Common myeloid progenitor, CD34-positive (primary cell): ENCODE measurements at regions not wholly inside any gene's neighbourhood (a gene's known extent, or its start where the extent isn't known, plus 50 kb on each side); places are given as distances from the start of the nearest gene placed in this dataset.

ENCODE experiments used
- CTCF ChIA-PET: fragments of 350-600 bp; sonication (Branson Sonifier 250); formaldehyde crosslinking; loops from one replicate; lab custom pipeline; 2021; ENCODE audit warnings: antibody characterized with exemption; lab: Charles Lee
- POLR2A ChIA-PET: fragments of 350-600 bp; sonication (Branson Sonifier 250); formaldehyde crosslinking; loops from one replicate; lab custom pipeline; 2021; ENCODE audit warnings: antibody characterized with exemption; lab: Charles Lee
- DNase-seq, 3 donors: peaks; one replicate each; pipeline versions ENCODE4 v3.0.0 to v3.0.0-alpha.2; 2013
- H3K27ac ChIP-seq, 2 experiments: 1 replicate in 1 of 2; 2 replicates in 1 of 2; pipeline ENCODE4 v1.7.0; 2013; ENCODE audit warnings: inconsistent platforms in 2 of 2, low read length in 2 of 2, mild to moderate bottlenecking in 2 of 2, low read depth in 1 of 2, moderate library complexity in 1 of 2; ENCODE audit not compliant: severe bottlenecking in 2 of 2, insufficient read depth in 1 of 2, poor library complexity in 1 of 2
- H3K27me3 ChIP-seq, 5 experiments: replicated peaks in 2 of 5; 1 replicate in 3 of 5; 2 replicates in 2 of 5; pipeline versions ENCODE4 v1.6.1 to v1.7.0; 2013; ENCODE audit warnings: low read length in 4 of 5, mild to moderate bottlenecking in 2 of 5, moderate library complexity in 2 of 5, inconsistent platforms in 1 of 5; ENCODE audit not compliant: insufficient read depth in 5 of 5, control insufficient read depth in 4 of 5
- H3K36me3 ChIP-seq, 4 experiments: 1 replicate in 2 of 4; 2 replicates in 2 of 4; pipeline versions ENCODE4 v1.6.1 to v1.7.0; 2013; ENCODE audit warnings: low read length in 3 of 4, control low read depth in 1 of 4, mild to moderate bottlenecking in 1 of 4; ENCODE audit not compliant: control insufficient read depth in 4 of 4, insufficient read depth in 4 of 4
- H3K4me1 ChIP-seq, 4 experiments: 1 replicate in 3 of 4; 2 replicates in 1 of 4; pipeline versions ENCODE4 v1.6.1 to v1.7.1; 2013; ENCODE audit warnings: low read length in 3 of 4, mild to moderate bottlenecking in 3 of 4, control low read depth in 1 of 4, inconsistent platforms in 1 of 4, moderate library complexity in 1 of 4; ENCODE audit not compliant: control insufficient read depth in 4 of 4, insufficient read depth in 4 of 4; ENCODE audit errors: control extremely low read depth in 1 of 4
- H3K4me3 ChIP-seq, 7 experiments: 1 replicate in 4 of 7; 2 replicates in 3 of 7; pipeline versions ENCODE4 v1.5.1 to v1.7.0; 2013; ENCODE audit warnings: mild to moderate bottlenecking in 7 of 7, low read length in 6 of 7, moderate library complexity in 6 of 7, inconsistent platforms in 2 of 7, low read depth in 2 of 7, control low read depth in 1 of 7; ENCODE audit not compliant: insufficient read depth in 4 of 7, control insufficient read depth in 1 of 7; ENCODE audit errors: extremely low read depth in 1 of 7
- H3K9me3 ChIP-seq, 5 experiments: 1 replicate in 4 of 5; 2 replicates in 1 of 5; pipeline versions ENCODE4 v1.6.1 to v1.7.1; 2013; ENCODE audit warnings: low read length in 4 of 5, mild to moderate bottlenecking in 2 of 5, inconsistent platforms in 1 of 5, low read depth in 1 of 5, moderate library complexity in 1 of 5; ENCODE audit not compliant: control insufficient read depth in 4 of 5, insufficient read depth in 2 of 5; ENCODE audit errors: control extremely low read depth in 1 of 5
- WGBS: methylation state at CpG from one replicate; pipeline ENCODE4 v1.1.5; 2013; ENCODE audit not compliant: insufficient coverage; 5-methylcytosine and 5-hydroxymethylcytosine counted together

DNA sequence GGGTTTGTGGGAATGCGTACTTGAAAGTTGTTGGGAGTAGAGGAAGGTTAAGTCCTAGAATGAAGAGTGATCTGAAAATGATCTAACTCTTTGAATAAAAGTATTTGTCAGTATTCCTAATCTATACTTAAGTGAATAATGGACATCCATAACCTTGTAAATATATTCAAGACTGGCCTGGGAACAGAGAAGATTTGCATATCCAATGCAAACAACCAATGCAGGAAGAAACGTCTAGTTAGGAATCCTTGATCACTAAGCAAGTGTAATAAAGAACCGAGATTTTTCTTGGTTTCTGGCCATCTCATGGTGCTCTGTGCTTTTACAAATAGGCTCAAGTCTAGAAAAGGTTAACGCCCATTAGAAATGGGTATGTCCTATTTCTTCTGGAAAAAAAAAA lies 157.1 kb downstream of the RAB11FIP2 start:
- no peak for DNase-seq
- ChIA-PET CTCF (no interaction called here), POLR2A (no interaction called here)
- H3K27ac ChIP-seq = no peak overlapping the region
- no peaks in the 10 kb centered on the region for H3K36me3 ChIP-seq
- 83% methylated on average over 3 of the region's 4 CpGs for WGBS
- no peak overlapping the region for H3K4me3 ChIP-seq
- H3K27me3 ChIP-seq = peaks cover 0 to 14% (median 3%) of the 10 kb centered on the region in 5 experiments
- no peaks in the 10 kb centered on the region for H3K4me1 ChIP-seq
- H3K9me3 ChIP-seq = no peaks in the 10 kb centered on the region

DNA sequence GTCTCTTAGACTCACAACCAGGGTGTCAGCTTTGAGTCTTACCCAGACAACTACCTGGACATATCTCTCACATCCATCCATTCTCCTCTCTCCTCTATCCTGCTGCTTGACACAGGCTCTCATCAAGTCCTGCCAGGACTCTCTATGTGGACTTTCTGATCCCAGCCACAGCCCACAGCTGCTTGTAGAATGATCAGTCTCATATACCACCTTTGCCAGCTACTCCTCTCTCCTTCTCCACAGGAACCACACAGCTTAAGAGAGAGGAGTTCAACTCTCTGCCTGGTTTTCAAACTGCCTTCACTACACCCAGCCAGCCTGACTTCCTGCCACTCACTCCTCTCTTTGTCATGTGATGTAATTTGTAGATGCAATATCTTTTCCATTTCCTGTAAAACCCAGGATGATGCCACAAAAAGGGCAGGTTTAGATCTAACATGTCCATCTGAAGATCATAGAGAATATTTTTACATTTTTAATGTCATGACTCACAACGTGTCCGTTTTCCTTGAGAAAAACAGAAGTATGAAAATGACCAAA lies 154.0 kb downstream of the RAB11FIP2 start:
- no peak for DNase-seq
- peaks cover 0 to 1% (median 0%) of the 10 kb centered on the region in 5 experiments for H3K9me3 ChIP-seq
- peaks cover 0 to 19% (median 0%) of the 10 kb centered on the region in 5 experiments for H3K27me3 ChIP-seq
- no peak overlapping the region for H3K27ac ChIP-seq
- no CpG with 5 or more reads among the region's 2 CpGs for WGBS
- no peaks in the 10 kb centered on the region for H3K4me1 ChIP-seq
- no peak overlapping the region for H3K4me3 ChIP-seq
- CTCF ChIA-PET = no interaction called here
- POLR2A ChIA-PET = no interaction called here
- no peaks in the 10 kb centered on the region for H3K36me3 ChIP-seq

DNA sequence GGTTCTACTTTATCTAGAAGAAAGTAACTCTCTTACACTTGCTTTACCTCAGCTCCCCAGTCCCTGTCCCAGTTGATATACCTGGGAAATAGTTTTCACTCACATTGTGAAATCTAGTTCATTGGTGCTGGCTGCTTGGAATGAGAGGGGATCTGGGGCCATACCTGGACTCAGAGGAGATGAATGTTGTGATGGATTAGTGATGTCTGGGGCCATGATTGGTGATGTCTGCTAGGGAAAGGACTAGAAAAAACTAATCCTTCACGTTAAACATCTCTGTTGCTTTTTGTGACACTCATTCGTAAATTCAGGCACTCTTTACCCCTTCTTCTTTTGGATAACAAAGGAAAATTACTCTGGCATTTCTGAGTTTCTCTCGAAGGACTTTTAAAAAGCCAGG lies 152.4 kb downstream of the RAB11FIP2 start:
- peaks cover 0 to 19% (median 0%) of the 10 kb centered on the region in 5 experiments for H3K27me3 ChIP-seq
- H3K4me3 ChIP-seq = no peak overlapping the region
- no peak for DNase-seq
- ChIA-PET POLR2A (no interaction called here), CTCF (no interaction called here)
- WGBS = 65% methylated on average over 2 of the region's 3 CpGs
- H3K4me1 ChIP-seq = no peaks in the 10 kb centered on the region
- H3K27ac ChIP-seq = no peak overlapping the region
- H3K36me3 ChIP-seq = no peaks in the 10 kb centered on the region
- peaks cover 0 to 1% (median 0%) of the 10 kb centered on the region in 5 experiments for H3K9me3 ChIP-seq

DNA sequence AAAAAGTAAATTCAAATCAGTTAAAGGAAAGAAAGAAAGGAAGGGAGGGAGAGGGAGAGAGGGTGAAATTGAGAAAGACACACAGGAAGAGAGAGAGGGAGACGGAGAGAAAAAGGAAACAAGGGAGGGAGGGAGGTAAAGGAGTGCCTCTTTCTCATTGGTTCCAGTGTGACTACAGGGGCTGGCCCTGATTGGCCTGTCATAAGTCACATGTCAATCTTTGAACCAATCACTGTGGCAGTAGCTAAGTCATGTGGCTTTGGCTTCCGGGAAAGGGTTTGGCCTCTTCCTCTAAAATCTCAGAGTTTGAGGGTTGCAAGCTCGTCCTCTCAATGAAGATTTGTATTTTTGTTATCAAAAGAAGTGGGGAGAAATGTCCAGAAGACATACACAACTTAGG lies 150.2 kb downstream of the RAB11FIP2 start:
- no peak overlapping the region for H3K27ac ChIP-seq
- H3K4me1 ChIP-seq = no peaks in the 10 kb centered on the region
- peaks cover 0 to 21% (median 0%) of the 10 kb centered on the region in 5 experiments for H3K27me3 ChIP-seq
- H3K36me3 ChIP-seq = no peaks in the 10 kb centered on the region
- POLR2A ChIA-PET = no interaction called here
- peaks cover 0 to 1% (median 0%) of the 10 kb centered on the region in 5 experiments for H3K9me3 ChIP-seq
- CTCF ChIA-PET = interaction anchor here (1.4 to 1.6 kb wide), 2 partner anchors 36 to 344 kb away, joined by 3 read pairs; no protein-coding TSS in a partner anchor
- DNase-seq = no peak
- 80% methylated on average over 2 of the region's 3 CpGs for WGBS
- no peak overlapping the region for H3K4me3 ChIP-seq

DNA sequence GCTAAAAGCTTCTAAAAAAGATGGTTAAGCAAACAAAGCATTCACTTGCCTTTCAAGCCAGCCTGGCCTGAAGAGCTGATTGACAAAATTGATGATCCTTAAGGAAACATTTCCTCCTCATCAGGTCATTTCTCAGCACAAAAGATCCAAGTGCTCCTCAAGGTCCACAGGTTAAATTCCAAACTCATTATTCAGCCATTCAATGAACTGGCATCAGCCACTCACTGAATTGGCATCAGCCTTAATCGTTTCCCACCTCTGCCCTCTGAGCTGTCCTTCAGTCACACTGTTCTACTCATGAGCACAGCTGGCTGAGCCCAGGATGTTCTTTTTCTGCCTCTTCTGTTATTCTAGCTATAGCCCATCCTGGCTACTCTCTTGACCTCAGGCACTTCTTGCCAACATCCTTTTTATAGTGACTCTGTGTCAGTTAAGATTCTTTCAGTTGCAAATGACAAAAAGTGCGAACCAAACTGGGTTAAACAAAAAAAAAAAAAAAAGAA lies 147.5 kb downstream of the RAB11FIP2 start:
- no peaks in the 10 kb centered on the region for H3K4me1 ChIP-seq
- DNase-seq = no peak
- peaks cover 0 to 10% (median 0%) of the 10 kb centered on the region in 5 experiments for H3K27me3 ChIP-seq
- CTCF ChIA-PET = interaction anchor here (1.0 kb wide), 1 partner anchor 8 kb away, joined by 3 read pairs; no protein-coding TSS in a partner anchor
- H3K27ac ChIP-seq = no peak overlapping the region
- POLR2A ChIA-PET = no interaction called here
- 62% methylated on average over 2 of the region's 2 CpGs for WGBS
- no peak overlapping the region for H3K4me3 ChIP-seq
- peaks cover 0 to 1% (median 0%) of the 10 kb centered on the region in 5 experiments for H3K9me3 ChIP-seq
- H3K36me3 ChIP-seq = no peaks in the 10 kb centered on the region

DNA sequence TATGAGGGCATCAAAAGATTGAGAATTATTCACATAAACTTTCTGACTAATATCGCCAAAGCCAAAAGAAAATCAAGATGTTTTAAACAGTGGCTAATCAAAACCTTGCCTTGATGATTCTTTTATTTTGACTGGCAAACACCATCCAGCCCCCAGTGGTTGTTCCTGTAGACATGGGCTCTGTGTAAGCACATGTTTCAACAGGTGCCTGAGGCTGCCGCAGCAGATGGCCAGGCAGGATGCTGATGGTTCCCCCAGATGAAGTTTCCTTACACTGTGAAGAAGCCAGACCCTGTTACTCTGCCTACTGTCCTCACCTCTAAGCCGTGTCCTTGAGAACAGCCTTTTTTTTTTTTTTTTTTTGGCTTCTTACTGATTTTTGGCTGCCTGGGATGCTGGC lies 146.5 kb downstream of the RAB11FIP2 start:
- Histone ChIP-seq H3K4me3 (no peak overlapping the region), H3K27ac (no peak overlapping the region), H3K27me3 (peaks cover 0 to 9% (median 0%) of the 10 kb centered on the region in 5 experiments), H3K4me1 (no peaks in the 10 kb centered on the region), H3K9me3 (peaks cover 0 to 1% (median 0%) of the 10 kb centered on the region in 5 experiments), H3K36me3 (no peaks in the 10 kb centered on the region)
- 100% methylated on average over 2 of the region's 3 CpGs for WGBS
- DNase-seq = no peak
- ChIA-PET CTCF (no interaction called here), POLR2A (no interaction called here)

DNA sequence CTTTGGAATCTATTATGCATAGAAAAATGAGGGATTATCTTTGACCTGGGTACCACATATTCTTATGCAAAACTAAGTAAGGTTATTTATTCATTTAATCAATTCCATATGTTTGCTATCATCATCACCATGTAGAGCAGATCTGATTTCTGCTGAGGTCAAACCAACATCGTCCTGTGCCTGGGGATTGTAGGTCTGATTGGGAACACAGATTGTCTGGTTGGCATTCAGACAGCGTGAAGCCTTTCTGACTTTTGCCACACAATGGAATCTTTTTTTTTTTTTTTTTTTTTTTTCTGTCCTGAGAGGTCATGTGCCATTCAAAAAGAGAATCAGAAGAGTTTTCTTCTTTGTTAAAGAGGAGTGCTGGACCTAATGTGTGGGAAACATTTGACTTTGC lies 142.9 kb downstream of the RAB11FIP2 start:
- CTCF ChIA-PET = no interaction called here
- Histone ChIP-seq H3K4me3 (no peak overlapping the region), H3K27me3 (peaks cover 0 to 10% (median 5%) of the 10 kb centered on the region in 5 experiments), H3K27ac (no peak overlapping the region), H3K4me1 (no peaks in the 10 kb centered on the region), H3K36me3 (no peaks in the 10 kb centered on the region), H3K9me3 (no peaks in the 10 kb centered on the region)
- WGBS = 100% methylated on average over 1 of the region's 2 CpGs
- DNase-seq = no peak
- POLR2A ChIA-PET = no interaction called here
